ENCODE measurements at regions not wholly inside any gene's neighbourhood (a gene's known extent, or its start where the extent isn't known, plus 50 kb on each side); places are given as distances from the start of the nearest gene placed in this dataset.

DNA sequence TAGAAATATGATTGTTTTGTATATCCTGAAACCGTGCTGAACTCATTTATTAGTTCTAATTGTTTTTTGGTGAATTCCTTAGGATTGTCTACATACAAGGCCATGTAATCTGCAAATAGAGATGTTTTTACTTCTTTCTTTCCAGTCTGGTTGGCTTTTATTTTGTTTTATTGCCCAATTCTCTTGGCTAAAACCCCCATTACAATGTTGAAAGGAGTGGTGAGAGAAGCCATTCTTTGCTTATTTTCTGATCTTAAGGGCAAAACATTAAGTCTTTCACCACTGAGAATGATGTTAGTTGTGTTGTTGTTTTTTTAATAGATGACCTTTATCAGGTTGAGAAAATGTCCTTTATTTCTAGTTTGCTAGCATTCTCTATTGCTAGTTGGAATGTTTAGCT lies 157.3 kb downstream of the NTMT2 start:
- H3K36me3 ChIP-seq = no peaks in the 10 kb centered on the region
- 78 to 95% methylated on average over 1 of the region's 1 CpG for WGBS, 2 donors

DNA sequence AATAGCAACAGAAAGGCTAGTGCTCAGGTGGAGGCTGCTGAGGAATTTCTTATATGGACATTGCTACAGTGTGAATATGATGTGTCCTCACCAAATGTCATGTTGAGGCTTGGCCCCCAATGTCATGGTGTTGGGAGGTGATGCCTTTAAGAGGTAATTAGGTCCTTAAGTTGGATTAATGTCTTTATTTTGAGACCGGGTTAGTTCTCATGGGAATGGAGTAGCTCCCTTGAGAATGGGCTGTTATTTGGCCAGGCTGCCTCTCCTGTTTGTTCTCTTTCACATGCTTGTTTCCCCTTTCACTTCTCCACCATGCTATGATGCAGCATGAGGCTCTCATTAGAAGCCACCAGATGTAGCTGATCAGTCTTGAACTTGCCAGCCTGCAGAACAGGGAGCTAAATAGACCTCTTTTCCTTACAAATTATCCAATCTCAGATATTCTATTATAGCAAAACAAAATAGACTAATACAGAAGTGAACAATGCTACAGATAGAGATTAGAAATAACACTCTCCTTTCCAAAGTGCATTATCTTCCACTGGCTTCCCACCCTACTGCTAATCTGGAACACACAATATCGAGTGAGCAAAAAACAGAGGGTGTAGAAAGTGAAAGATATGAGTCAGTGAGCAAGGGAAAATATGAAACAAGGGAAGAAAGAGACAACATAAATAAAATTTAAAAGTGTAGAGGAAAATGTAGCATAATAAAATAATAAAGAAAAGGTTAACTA lies 160.2 kb downstream of the NTMT2 start:
- Histone ChIP-seq H3K4me3 (no peak overlapping the region), H3K27me3 (no peaks in the 10 kb centered on the region), H3K4me1 (no peaks in the 10 kb centered on the region), H3K9me3 (no peaks in the 10 kb centered on the region), H3K27ac (no peak overlapping the region), H3K36me3 (no peaks in the 10 kb centered on the region)
- TF ChIP-seq EP300 (IDR thresholded peaks at IDR 0.05) (no peak), POLR2AphosphoS5 (IDR thresholded peaks at IDR 0.05) (no peak), POLR2A (IDR thresholded peaks at IDR 0.05) (no peak)
- TF ChIP-seq, protein P1, sequence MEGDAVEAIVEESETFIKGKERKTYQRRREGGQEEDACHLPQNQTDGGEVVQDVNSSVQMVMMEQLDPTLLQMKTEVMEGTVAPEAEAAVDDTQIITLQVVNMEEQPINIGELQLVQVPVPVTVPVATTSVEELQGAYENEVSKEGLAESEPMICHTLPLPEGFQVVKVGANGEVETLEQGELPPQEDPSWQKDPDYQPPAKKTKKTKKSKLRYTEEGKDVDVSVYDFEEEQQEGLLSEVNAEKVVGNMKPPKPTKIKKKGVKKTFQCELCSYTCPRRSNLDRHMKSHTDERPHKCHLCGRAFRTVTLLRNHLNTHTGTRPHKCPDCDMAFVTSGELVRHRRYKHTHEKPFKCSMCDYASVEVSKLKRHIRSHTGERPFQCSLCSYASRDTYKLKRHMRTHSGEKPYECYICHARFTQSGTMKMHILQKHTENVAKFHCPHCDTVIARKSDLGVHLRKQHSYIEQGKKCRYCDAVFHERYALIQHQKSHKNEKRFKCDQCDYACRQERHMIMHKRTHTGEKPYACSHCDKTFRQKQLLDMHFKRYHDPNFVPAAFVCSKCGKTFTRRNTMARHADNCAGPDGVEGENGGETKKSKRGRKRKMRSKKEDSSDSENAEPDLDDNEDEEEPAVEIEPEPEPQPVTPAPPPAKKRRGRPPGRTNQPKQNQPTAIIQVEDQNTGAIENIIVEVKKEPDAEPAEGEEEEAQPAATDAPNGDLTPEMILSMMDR (IDR thresholded peaks at IDR 0.05) = no peak
- no peak for DNase-seq
- intact Hi-C loops (cut with DNase I) = no loop called here
- WGBS, 2 donors = 76 to 88% methylated on average over 2 of the region's 2 CpGs

More for the DNA sequence above, 157.3 kb downstream of the NTMT2 start:
- Histone ChIP-seq H3K27me3 (no peaks in the 10 kb centered on the region), H3K4me3 (no peak overlapping the region), H3K4me1 (no peaks in the 10 kb centered on the region), H3K9me3 (no peaks in the 10 kb centered on the region), H3K27ac (no peak overlapping the region)
- no peak for TF ChIP-seq EP300 (IDR thresholded peaks at IDR 0.05)
- TF ChIP-seq, protein P1 (IDR thresholded peaks at IDR 0.05) = no peak
- TF ChIP-seq POLR2A (IDR thresholded peaks at IDR 0.05) = no peak
- no peak for TF ChIP-seq POLR2AphosphoS5 (IDR thresholded peaks at IDR 0.05)
- intact Hi-C loops (cut with DNase I) = no loop called here
- no peak for DNase-seq

DNA sequence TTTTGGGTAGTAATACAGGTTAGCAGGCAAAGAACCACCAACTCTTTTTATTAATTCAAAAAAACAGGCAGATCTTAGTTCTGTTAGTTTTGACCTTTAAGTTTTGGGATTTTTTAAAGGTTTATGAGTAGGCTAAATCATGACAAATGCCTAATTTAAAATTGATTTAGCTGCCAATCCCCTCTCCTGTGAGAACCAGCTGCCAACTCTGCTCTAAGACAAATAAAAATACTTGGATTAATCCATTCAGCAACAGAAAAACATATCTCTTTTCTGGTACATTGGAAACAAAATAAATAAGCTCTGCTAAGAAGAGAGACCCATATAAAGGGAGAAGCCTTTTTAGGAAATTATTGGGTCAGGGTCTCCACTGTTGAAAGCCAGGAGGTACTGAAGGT lies 160.8 kb downstream of the NTMT2 start:
- Histone ChIP-seq H3K9me3 (no peaks in the 10 kb centered on the region), H3K27ac (no peak overlapping the region), H3K4me3 (no peak overlapping the region), H3K4me1 (no peaks in the 10 kb centered on the region), H3K36me3 (no peaks in the 10 kb centered on the region), H3K27me3 (no peaks in the 10 kb centered on the region)
- TF ChIP-seq POLR2A (IDR thresholded peaks at IDR 0.05) = no peak
- TF ChIP-seq, protein P1 (IDR thresholded peaks at IDR 0.05) = no peak
- no peak for DNase-seq
- intact Hi-C loops (cut with DNase I) = no loop called here

DNA sequence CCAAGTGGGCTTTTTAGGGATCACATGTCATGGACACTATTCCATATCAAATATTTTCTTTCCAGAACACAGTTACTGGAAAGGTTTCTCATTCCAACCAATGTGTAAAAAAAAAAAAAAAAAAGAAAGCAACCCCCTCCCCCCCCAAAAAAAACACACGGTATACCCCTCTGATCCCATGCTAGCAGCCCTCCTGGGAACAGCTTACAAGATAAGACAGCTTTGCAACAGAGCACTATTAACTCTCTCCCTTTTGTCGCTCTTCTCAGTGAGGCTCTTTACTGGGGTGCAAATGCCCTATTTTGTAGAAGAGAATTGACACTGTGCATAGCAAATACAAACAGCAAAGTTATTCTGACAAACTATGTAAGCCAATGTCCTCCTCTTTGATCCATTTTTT lies 161.2 kb downstream of the NTMT2 start:
- no peak for DNase-seq
- Histone ChIP-seq H3K4me1 (no peaks in the 10 kb centered on the region), H3K27ac (no peak overlapping the region), H3K27me3 (no peaks in the 10 kb centered on the region), H3K9me3 (no peaks in the 10 kb centered on the region), H3K4me3 (no peak overlapping the region), H3K36me3 (no peaks in the 10 kb centered on the region)
- WGBS, 2 donors = 68 to 69% methylated on average over 2 of the region's 2 CpGs
- TF ChIP-seq POLR2AphosphoS5 (IDR thresholded peaks at IDR 0.05) = no peak
- no peak for TF ChIP-seq POLR2A (IDR thresholded peaks at IDR 0.05)
- no peak for TF ChIP-seq EP300 (IDR thresholded peaks at IDR 0.05)
- TF ChIP-seq, protein P1 (IDR thresholded peaks at IDR 0.05) = no peak
- intact Hi-C loops (cut with DNase I) = no loop called here

DNA sequence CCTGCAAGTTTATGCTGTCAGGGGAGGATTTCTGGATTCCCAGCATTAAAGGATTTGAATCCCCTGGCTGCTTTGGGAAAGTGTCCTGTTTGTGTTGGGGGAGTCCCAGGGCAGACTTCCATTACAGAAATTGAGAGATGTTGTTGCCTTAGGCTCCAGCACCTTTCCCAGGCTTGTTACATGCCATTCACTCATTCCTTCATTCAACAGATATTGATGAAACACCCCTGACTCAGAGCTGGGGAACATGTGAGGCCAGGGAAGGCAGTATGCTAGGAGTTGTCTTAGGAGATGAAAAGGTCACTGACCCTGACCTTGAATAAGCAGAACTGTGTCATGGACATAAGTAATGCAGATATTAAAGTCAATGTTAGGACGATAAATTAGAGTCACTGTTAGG lies 161.7 kb downstream of the NTMT2 start:
- no peak overlapping the region for H3K27ac ChIP-seq
- H3K4me1 ChIP-seq = no peaks in the 10 kb centered on the region
- intact Hi-C loops (cut with DNase I) = no loop called here
- DNase-seq = no peak
- no peaks in the 10 kb centered on the region for H3K36me3 ChIP-seq
- WGBS, 2 donors = 84 to 94% methylated on average over 1 of the region's 1 CpG
- H3K4me3 ChIP-seq = no peak overlapping the region
- H3K9me3 ChIP-seq = no peaks in the 10 kb centered on the region
- no peak for TF ChIP-seq EP300 (IDR thresholded peaks at IDR 0.05)
- no peak for TF ChIP-seq POLR2A (IDR thresholded peaks at IDR 0.05)
- no peak for TF ChIP-seq POLR2AphosphoS5 (IDR thresholded peaks at IDR 0.05)
- TF ChIP-seq, protein P1 (IDR thresholded peaks at IDR 0.05) = no peak
- no peaks in the 10 kb centered on the region for H3K27me3 ChIP-seq
